GM12872 (cell line): ENCODE measurements at regions not wholly inside any gene's neighbourhood (a gene's known extent, or its start where the extent isn't known, plus 50 kb on each side); places are given as distances from the start of the nearest gene placed in this dataset.

ENCODE experiments used
- CTCF ChIP-seq: IDR thresholded peaks from 3 replicates; pipeline ENCODE4 v1.5.1; 2011; ENCODE audit warnings: low read depth, mild to moderate bottlenecking, low read length, moderate library complexity; ENCODE audit not compliant: insufficient read depth

DNA sequence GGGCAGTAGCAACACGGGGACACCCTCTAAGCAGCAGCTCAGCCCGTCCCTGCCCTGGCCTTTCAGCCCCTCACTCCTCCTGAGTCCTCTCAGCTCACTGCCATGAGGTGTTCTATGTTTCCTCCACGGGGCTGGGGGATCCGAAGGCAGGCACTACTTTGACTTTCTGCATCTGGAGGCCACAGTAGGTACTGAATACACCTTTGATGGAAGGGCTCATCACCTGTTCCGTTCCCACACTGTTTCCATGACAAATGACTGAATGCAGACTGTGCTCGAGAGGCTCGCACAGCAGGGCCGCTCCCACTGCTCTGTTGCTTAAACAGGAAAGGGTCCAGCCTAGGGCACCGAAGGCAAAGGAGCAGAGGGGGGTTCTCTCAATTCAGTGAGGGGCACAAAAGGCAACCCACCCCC lies 77.6 kb upstream of the DNAH14 start:
- TF ChIP-seq CTCF = no peak

DNA sequence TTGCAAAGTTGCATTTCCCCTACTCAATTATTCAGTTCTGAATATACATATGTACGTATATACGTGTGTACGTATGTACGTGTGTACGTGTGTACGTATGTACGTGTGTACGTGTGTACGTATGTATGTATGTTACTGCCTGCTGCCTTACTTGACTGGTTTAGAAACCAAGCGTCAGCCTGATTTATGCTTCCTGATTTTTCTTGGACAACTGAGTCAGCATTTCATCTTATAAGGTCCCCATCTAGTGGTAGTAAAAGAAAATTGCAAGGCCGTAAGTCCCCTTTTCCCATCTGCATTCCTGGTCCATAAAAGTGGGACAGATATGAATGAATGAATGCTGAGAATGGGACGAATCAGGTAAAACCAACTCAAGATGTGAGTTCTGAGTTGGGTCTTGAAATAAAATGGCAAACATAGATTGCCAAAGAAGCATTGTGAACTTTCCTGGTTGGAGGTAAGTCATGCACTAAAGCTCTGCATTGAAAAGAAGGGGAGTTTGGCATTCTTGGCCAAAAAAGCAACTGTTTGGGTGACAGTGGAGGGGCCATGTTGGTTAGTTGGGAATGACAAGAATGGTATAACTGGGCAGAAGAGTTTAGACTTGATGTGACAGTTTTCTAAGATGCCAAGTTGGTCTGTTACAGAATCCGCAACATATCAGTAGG lies 76.4 kb upstream of the DNAH14 start:
- TF ChIP-seq CTCF = peak; percentile 73

DNA sequence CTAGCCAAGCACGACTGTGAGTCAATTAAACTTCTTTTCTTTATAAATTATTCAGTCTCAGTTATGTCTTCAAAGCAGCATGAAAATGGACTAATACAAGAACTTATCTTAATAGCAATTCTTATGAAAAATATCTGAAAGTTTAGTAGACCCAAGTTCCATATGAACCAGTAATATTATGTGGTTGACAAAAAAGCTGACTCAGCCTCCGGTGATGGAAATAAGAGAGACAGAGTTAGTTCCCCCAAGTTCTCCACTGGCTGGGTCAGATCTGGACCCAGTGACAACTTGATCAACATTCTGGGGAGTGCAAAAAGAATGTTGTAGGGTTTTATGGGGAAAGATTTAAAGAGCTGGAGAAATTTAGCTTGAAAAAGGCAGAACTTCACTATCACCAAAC lies 72.5 kb upstream of the DNAH14 start:
- TF ChIP-seq CTCF = no peak

- TF ChIP-seq CTCF = no peak
Observed at GRCh38 chr1:224859651-224860050, 69.8 kb upstream of the DNAH14 start.

GRCh38 chr1:224860488-224861338 lies 68.8 kb upstream of the DNAH14 start:
- no peak for TF ChIP-seq CTCF

DNA sequence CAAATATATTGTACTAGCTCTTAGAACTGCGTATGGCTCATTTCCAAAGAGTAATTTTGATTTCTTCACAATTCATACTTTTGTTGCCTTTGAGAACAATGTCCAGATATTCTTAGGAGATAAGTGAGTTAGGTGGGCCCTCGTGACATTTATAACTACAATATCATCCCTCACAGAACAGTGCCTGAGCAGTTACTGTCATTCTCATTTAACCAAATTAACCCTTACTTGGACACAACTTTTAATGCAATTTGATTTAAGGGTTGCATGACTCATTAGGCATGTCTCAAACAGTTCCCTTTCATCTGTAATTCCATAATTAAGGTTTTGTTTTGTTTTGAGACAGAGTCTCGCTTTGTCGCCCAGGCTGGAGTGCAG lies 68.1 kb upstream of the DNAH14 start:
- no peak for TF ChIP-seq CTCF

DNA sequence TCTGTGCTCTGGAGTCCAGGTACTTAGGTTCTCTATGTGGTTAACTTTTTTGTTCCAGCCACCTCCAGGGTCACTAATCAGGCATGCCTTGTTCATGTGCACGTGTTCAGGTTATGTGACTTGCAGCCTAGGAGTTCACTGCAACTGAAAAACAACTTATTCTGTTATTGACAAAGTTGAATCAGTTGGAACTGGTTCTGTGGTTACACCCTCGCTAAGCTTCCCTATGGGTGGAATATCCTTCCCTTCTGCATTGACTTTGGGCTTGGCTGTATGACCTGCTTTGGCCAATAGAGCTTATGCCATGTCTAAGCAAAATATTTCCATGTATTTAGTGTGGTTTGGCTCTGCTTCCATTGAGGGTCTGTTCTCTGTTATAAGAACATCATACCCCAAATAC lies 66.0 kb upstream of the DNAH14 start:
- no peak for TF ChIP-seq CTCF
